Fibroblast of pulmonary artery (primary cell): ENCODE measurements at regions not wholly inside any gene's neighbourhood (a gene's known extent, or its start where the extent isn't known, plus 50 kb on each side); places are given as distances from the start of the nearest gene placed in this dataset.
"Not testable (repeated sequence)": the region's sequence is repeated elsewhere in the genome, so short reads cannot be mapped to it uniquely, and the experiment has no call there.

Experiments
- DNase-seq: peaks from one replicate; pipeline ENCODE4 v3.0.0-alpha.2; 2010; ENCODE audit warnings: low read depth
- H3K4me3 ChIP-seq: replicated peaks from 2 replicates; pipeline ENCODE4 v1.5.1; 2011; ENCODE audit warnings: low read depth, mild to moderate bottlenecking, control low read depth, low read length, moderate library complexity
- TF ChIP-seq, protein P1 (sequence below): IDR thresholded peaks from 2 replicates; pipeline ENCODE4 v1.5.1; 2011; ENCODE audit warnings: mild to moderate bottlenecking, control low read depth, low read length, inconsistent platforms; ENCODE audit errors: missing control alignments

- no peak for DNase-seq
- H3K4me3 ChIP-seq: no peak overlapping the region
- TF ChIP-seq, protein P1, sequence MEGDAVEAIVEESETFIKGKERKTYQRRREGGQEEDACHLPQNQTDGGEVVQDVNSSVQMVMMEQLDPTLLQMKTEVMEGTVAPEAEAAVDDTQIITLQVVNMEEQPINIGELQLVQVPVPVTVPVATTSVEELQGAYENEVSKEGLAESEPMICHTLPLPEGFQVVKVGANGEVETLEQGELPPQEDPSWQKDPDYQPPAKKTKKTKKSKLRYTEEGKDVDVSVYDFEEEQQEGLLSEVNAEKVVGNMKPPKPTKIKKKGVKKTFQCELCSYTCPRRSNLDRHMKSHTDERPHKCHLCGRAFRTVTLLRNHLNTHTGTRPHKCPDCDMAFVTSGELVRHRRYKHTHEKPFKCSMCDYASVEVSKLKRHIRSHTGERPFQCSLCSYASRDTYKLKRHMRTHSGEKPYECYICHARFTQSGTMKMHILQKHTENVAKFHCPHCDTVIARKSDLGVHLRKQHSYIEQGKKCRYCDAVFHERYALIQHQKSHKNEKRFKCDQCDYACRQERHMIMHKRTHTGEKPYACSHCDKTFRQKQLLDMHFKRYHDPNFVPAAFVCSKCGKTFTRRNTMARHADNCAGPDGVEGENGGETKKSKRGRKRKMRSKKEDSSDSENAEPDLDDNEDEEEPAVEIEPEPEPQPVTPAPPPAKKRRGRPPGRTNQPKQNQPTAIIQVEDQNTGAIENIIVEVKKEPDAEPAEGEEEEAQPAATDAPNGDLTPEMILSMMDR: no peak
Measured at GRCh38 chr21:35982717-35983116, 77.6 kb downstream of the SETD4 start.

DNA sequence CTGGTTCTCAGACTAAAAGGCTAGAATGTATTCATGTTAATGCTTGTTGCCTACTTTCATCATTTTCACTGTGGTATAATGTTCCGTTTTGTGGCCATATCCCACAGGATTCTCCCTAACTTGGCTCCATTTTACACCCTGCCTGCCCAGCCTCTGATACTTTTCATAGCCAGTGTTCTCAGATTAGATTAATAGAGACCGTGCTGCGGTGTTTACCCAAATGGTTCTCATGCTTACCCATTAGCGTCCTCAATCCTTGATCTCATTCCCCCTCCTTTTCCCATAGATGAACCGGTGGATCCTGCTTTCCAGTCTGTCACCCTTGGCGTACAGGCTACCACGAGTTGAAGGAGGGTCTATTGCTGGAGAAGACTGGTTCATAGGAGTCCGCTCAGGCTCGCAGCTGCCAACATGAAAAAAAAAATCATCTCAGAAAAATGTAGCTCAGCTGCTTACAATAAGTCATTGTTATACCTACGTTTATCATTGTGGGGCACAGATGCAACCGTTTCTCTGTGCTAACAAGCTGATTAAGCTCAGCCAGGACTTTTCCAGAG is 78.7 kb downstream of the SETD4 start:
- H3K4me3 ChIP-seq: no peak overlapping the region
- no peak for DNase-seq
- TF ChIP-seq, protein P1: no peak

DNA sequence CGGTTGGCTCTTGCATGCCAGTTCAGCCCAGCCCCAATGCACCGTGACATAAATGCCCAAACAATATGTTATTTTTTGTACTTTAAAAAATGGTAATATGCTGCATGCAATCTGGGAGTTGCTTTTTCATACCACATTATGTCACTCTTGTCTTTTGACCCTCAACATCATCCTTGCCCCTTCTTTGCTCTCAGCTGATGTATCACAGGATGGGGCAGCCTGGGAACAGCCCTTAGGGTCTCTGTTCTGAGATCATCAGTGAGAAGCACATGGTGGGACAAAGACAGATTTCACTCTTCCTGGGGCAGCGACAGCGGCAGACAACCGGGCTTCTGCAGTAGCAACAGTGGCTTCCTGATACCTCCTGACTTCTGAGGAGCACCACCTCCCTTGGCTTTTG is 79.5 kb downstream of the SETD4 start:
- DNase-seq: no peak
- H3K4me3 ChIP-seq: no peak overlapping the region
- TF ChIP-seq, protein P1: no peak

- not testable (repeated sequence) for DNase-seq, H3K4me3 ChIP-seq
Measured at GRCh38 chr21:35977860-35978259, 82.5 kb downstream of the SETD4 start.

GRCh38 chr21:35976929-35977328 is 83.4 kb downstream of the SETD4 start:
- no peak for DNase-seq
- TF ChIP-seq, protein P1: no peak
- H3K4me3 ChIP-seq: no peak overlapping the region

GRCh38 chr21:35976481-35976880 is 83.8 kb downstream of the SETD4 start:
- DNase-seq: no peak
- TF ChIP-seq, protein P1: no peak
- H3K4me3 ChIP-seq: no peak overlapping the region

- DNase-seq: peak; percentile 18
- TF ChIP-seq, protein P1: no peak
- H3K4me3 ChIP-seq: no peak overlapping the region
Measured at GRCh38 chr21:35974775-35975174, 85.6 kb downstream of the SETD4 start.
